ENCODE measurements at regions not wholly inside any gene's neighbourhood (a gene's known extent, or its start where the extent isn't known, plus 50 kb on each side); places are given as distances from the start of the nearest gene placed in this dataset.
A peak's percentile ranks its signal among the peaks of the same experiment; 100 is the strongest.
"Not testable (repeated sequence)": the region's sequence is repeated elsewhere in the genome, so short reads cannot be mapped to it uniquely, and the experiment has no call there.

- DNase-seq (ENCODE audit: low spot score) = no peak
These were observed 374.5 kb upstream of the MON1B start for GRCh38 chr16:76816475-76816874.

GRCh38 chr16:76818606-76819181 is 372.3 kb upstream of the MON1B start:
- DNase-seq (ENCODE audit: low spot score) = no peak

GRCh38 chr16:76819226-76819916 is 371.6 kb upstream of the MON1B start:
- no peak for DNase-seq (ENCODE audit: low spot score)

- DNase-seq (ENCODE audit: low spot score) = no peak
These were observed 366.8 kb upstream of the MON1B start for GRCh38 chr16:76824221-76824620.

- DNase-seq (ENCODE audit: low spot score) = no peak
These were observed 366.2 kb upstream of the MON1B start for GRCh38 chr16:76824791-76825190.

GRCh38 chr16:76835339-76835738 is 355.7 kb upstream of the MON1B start:
- DNase-seq (ENCODE audit: low spot score) = no peak

GRCh38 chr16:76835779-76836300 is 355.1 kb upstream of the MON1B start:
- no peak for DNase-seq (ENCODE audit: low spot score)

- peak; percentile 42 for DNase-seq (ENCODE audit: low spot score)
These were observed 353.1 kb upstream of the MON1B start for GRCh38 chr16:76837872-76838271.

GRCh38 chr16:76854234-76854633 is 336.8 kb upstream of the MON1B start:
- DNase-seq (ENCODE audit: low spot score) = no peak

GRCh38 chr16:76856112-76856511 is 334.9 kb upstream of the MON1B start:
- DNase-seq (ENCODE audit: low spot score) = no peak

GRCh38 chr16:76857402-76857801 is 333.6 kb upstream of the MON1B start:
- no peak for DNase-seq (ENCODE audit: low spot score)

GRCh38 chr16:76862901-76863300 is 328.1 kb upstream of the MON1B start:
- no peak for DNase-seq (ENCODE audit: low spot score)

GRCh38 chr16:76866994-76867393 is 324.0 kb upstream of the MON1B start:
- DNase-seq (ENCODE audit: low spot score) = no peak

GRCh38 chr16:76875898-76876297 is 315.1 kb upstream of the MON1B start:
- DNase-seq (ENCODE audit: low spot score) = no peak

- DNase-seq (ENCODE audit: low spot score) = no peak
These were observed 311.6 kb upstream of the MON1B start for GRCh38 chr16:76879420-76879819.

- not testable (repeated sequence) for DNase-seq (ENCODE audit: low spot score)
These were observed 310.5 kb upstream of the MON1B start for GRCh38 chr16:76880523-76880922.

GRCh38 chr16:76882105-76882504 is 308.9 kb upstream of the MON1B start:
- DNase-seq (ENCODE audit: low spot score) = no peak

GRCh38 chr16:76883076-76883475 is 307.9 kb upstream of the MON1B start:
- no peak for DNase-seq (ENCODE audit: low spot score)

- DNase-seq (ENCODE audit: low spot score) = no peak
These were observed 305.0 kb upstream of the MON1B start for GRCh38 chr16:76885776-76886537.

- no peak for DNase-seq (ENCODE audit: low spot score)
These were observed 293.2 kb upstream of the MON1B start for GRCh38 chr16:76897816-76898215.

GRCh38 chr16:76899767-76900166 is 291.2 kb upstream of the MON1B start:
- DNase-seq (ENCODE audit: low spot score) = no peak

GRCh38 chr16:76900285-76901263 is 290.4 kb upstream of the MON1B start:
- no peak for DNase-seq (ENCODE audit: low spot score)
